ENCODE measurements at regions not wholly inside any gene's neighbourhood (a gene's known extent, or its start where the extent isn't known, plus 50 kb on each side); places are given as distances from the start of the nearest gene placed in this dataset.

GRCh38 chr4:138879757-138880156 is 135.8 kb upstream of the NOCT start:
- Mint-ChIP-seq H3K9me3 (ENCODE audit: low read depth) (peaks cover 2% of the 10 kb centered on the region), H3K27ac (no peak overlapping the region), H3K4me3 (ENCODE audit: low read depth) (no peak overlapping the region), H3K4me1 (ENCODE audit: low read depth) (peaks cover 2% of the 10 kb centered on the region), H3K27me3 (no peaks in the 10 kb centered on the region), H3K36me3 (ENCODE audit: insufficient read depth) (no peaks in the 10 kb centered on the region)
- no peak for TF ChIP-seq CTCF (IDR thresholded peaks at IDR 0.05; ENCODE audit: unreplicated experiment)
- DNase-seq (ENCODE audit: low spot score, unreplicated experiment): no peak

DNA sequence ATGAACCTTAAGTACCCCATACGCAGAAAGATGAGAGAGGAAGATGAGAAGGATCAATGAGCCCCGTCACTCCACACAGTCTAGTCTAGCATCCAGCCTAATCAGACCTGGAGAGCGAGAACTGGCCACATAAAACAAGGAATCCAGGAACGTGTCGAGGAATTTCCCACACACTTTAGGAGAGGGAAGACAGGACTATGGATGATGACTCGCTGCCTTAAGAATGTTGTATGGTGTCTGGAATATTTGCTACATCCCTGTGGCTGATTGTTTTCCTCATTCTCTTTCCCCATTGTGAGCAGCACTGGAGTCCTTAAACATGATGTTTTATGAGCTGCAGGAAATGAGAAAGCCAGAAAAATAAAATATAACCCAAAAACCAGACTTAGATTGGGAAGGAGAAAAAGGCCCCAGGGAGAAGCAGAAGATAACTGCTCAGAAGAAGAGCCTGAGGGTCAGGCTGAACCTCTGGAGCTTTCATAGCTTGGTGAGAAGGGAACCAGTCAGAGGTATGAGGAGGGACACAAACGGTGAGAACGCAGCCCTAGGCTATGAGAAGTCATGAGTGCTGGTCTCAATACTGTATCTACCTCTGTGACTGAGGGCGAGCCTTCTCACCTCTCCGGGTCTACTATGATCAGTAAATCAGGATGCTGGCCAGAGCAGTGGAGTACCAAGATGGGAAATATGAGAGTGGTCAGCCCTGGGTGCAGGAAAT is 139.5 kb upstream of the NOCT start:
- Mint-ChIP-seq H3K27ac (no peak overlapping the region), H3K9me3 (ENCODE audit: low read depth) (peaks cover 2% of the 10 kb centered on the region), H3K36me3 (ENCODE audit: insufficient read depth) (no peaks in the 10 kb centered on the region), H3K27me3 (no peaks in the 10 kb centered on the region), H3K4me3 (ENCODE audit: low read depth) (no peak overlapping the region), H3K4me1 (ENCODE audit: low read depth) (peaks cover 6% of the 10 kb centered on the region)
- no peak for DNase-seq (ENCODE audit: low spot score, unreplicated experiment)
- TF ChIP-seq CTCF (IDR thresholded peaks at IDR 0.05; ENCODE audit: unreplicated experiment): no peak

- no peaks in the 10 kb centered on the region for H3K9me3 Mint-ChIP-seq (ENCODE audit: low read depth)
- DNase-seq (ENCODE audit: low spot score, unreplicated experiment): no peak
- no peaks in the 10 kb centered on the region for H3K36me3 Mint-ChIP-seq (ENCODE audit: insufficient read depth)
Observed at GRCh38 chr4:138871555-138871875, 144.1 kb upstream of the NOCT start.

DNA sequence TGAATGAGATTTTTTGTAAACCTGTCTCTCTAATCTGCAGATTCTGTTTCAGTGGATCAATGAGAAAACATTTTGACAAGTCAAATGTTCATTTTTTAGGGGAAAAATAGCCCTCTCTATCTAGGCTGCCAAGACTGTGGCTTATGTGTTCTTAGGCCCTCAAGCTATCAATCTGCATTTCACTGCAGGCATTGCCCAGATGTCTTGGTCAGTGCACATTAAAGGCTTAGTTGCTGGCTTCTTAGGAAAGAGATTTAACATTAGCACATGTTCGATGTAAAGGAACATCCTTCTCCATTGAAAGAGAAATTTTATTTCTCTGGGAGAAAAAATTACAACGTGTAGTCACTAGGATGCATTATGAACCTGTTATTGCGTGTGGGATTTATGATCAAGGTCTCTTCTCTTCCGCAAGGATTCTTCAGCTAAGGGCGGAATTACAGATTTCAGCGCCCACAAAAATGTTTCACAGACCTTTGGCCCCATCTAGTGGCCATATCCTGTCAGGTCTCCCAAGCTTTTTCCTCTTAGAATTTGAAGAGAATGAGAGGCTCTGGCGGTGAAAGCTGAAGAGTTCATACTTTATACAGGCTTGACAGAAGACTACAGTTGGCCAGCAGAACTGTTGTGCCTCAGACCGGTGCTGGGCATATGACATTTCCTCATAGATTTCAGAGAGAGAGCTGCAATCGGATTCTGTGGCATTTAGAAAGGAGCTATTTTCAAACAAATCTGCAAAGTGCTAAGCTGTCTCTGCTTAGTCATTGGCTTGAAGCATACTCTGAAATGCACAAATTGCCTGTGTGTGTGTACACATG is 144.6 kb upstream of the NOCT start:
- Mint-ChIP-seq H3K4me1 (ENCODE audit: low read depth) (peaks cover 9% of the 10 kb centered on the region), H3K27ac (peak overlapping the region; percentile 65), H3K4me3 (ENCODE audit: low read depth) (no peak overlapping the region), H3K36me3 (ENCODE audit: insufficient read depth) (no peaks in the 10 kb centered on the region), H3K27me3 (no peaks in the 10 kb centered on the region), H3K9me3 (ENCODE audit: low read depth) (no peaks in the 10 kb centered on the region)
- TF ChIP-seq CTCF (IDR thresholded peaks at IDR 0.05; ENCODE audit: unreplicated experiment): peak; percentile 89
- peak; percentile 56 for DNase-seq (ENCODE audit: low spot score, unreplicated experiment)

More at GRCh38 chr4:138871555-138871875, 144.1 kb upstream of the NOCT start:
- Mint-ChIP-seq H3K27ac (peak overlapping the region; percentile 65), H3K4me1 (ENCODE audit: low read depth) (peaks cover 9% of the 10 kb centered on the region), H3K4me3 (ENCODE audit: low read depth) (no peak overlapping the region), H3K27me3 (no peaks in the 10 kb centered on the region)
- no peak for TF ChIP-seq CTCF (IDR thresholded peaks at IDR 0.05; ENCODE audit: unreplicated experiment)

DNA sequence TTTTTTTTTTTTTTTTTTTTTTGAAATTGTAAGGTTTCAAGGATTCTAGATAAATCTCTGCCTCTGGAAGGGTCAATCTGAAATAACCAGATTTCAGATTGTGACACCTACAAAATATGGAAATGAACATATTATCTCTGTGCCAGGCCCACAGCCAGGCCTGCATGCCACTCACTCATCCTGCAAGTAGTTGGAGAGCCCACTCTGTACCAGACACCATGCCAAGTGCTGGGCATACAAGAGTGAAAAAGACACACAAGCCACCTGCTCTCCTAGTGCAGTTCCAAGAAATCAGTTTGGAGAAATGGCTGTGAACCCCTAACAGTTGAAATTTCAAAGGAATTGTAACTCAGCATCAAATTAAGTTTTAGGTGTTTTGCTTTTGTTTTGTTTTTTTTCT is 145.9 kb upstream of the NOCT start:
- Mint-ChIP-seq H3K36me3 (ENCODE audit: insufficient read depth) (no peaks in the 10 kb centered on the region), H3K27ac (no peak overlapping the region), H3K9me3 (ENCODE audit: low read depth) (no peaks in the 10 kb centered on the region), H3K4me3 (ENCODE audit: low read depth) (no peak overlapping the region), H3K27me3 (no peaks in the 10 kb centered on the region), H3K4me1 (ENCODE audit: low read depth) (peaks cover 20% of the 10 kb centered on the region)
- no peak for DNase-seq (ENCODE audit: low spot score, unreplicated experiment)
- no peak for TF ChIP-seq CTCF (IDR thresholded peaks at IDR 0.05; ENCODE audit: unreplicated experiment)

Measured in progenitor cell of endocrine pancreas (in vitro differentiated cells).